ENCODE measurements at regions not wholly inside any gene's neighbourhood (a gene's known extent, or its start where the extent isn't known, plus 50 kb on each side); places are given as distances from the start of the nearest gene placed in this dataset.

DNA sequence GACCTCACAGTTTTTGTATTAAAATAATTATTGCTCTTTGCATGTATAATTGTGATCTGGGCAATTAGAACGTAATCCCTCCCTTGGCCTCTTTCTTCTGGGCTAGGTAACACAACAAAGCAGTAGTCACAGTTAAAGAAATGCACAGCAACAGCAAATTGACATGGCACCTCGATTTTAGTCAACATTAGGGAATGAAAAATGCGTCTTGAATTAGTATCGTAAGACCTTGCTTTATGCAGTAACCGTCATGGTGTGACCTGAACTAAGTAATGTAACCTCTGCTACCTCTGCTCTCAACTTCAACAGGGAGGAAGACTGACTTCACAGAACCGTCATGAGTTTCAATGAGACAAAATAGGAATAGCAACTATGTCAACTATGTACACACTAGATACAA is 265.4 kb upstream of the MAF start:
- no peak for ATAC-seq

DNA sequence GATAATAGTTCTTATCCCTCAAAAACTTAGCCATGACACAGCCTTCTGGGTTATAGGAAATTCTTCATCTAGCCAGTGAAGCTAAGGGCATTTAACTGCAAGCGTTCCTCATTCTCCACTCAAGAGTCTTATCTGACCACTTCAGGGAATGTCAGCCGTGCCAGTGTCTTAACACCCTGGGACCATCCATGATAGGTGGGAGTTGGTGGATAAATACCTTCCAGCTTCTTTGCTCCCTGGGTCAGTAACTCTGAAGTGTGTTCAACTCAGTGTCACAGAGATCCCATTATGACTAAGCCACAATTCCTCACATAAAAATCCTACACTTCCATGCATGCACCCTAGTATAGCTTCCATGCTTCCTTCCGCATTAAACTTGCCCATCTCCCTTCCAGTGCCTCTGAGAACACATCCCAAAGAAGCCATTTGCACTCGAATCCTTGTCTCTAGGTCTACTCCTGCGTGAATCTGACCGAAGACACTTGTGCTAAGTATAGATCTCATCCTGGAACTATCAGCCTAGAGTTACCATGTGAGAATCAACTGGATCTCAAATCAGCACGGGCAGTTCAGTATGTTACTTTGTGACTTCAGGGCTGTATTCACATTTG is 264.3 kb upstream of the MAF start:
- no peak for ATAC-seq

More for the DNA sequence above, 265.4 kb upstream of the MAF start:
- no peak for TF ChIP-seq TSHZ2 (CRISPR knock-in tag; IDR thresholded peaks at IDR 0.05)
- no peak for TF ChIP-seq BACH2 (CRISPR knock-in tag; IDR thresholded peaks at IDR 0.05; ENCODE audit: borderline replicate concordance)
- no peak for TF ChIP-seq ZNF565 (CRISPR knock-in tag; conservative IDR thresholded peaks at IDR 0.05; ENCODE audit: low read depth)
- TF ChIP-seq TCF4 (CRISPR knock-in tag; IDR thresholded peaks at IDR 0.05; ENCODE audit: borderline replicate concordance), result no peak
- no peak for TF ChIP-seq TOX (CRISPR knock-in tag; IDR thresholded peaks at IDR 0.05; ENCODE audit: borderline replicate concordance)
- no peak for TF ChIP-seq ZFP3 (CRISPR knock-in tag; IDR thresholded peaks at IDR 0.05)
- no peak for TF ChIP-seq ZFP30 (CRISPR knock-in tag; IDR thresholded peaks at IDR 0.05)

More for the DNA sequence above, 264.3 kb upstream of the MAF start:
- TF ChIP-seq SNAI2 (CRISPR knock-in tag; IDR thresholded peaks at IDR 0.05) (no peak), TCF4 (CRISPR knock-in tag; IDR thresholded peaks at IDR 0.05; ENCODE audit: borderline replicate concordance) (no peak), ZNF70 (CRISPR knock-in tag; IDR thresholded peaks at IDR 0.05) (no peak), ARNTL (CRISPR knock-in tag; IDR thresholded peaks at IDR 0.05; ENCODE audit: borderline replicate concordance, low read depth) (no peak), ISL1 (CRISPR knock-in tag; IDR thresholded peaks at IDR 0.05) (no peak), OSR1 (CRISPR knock-in tag; IDR thresholded peaks at IDR 0.05) (no peak), ZNF8 (CRISPR knock-in tag; IDR thresholded peaks at IDR 0.05) (no peak), ESRRG (CRISPR knock-in tag; IDR thresholded peaks at IDR 0.05) (no peak), CSDC2 (CRISPR knock-in tag; IDR thresholded peaks at IDR 0.05) (no peak), PPARA (CRISPR knock-in tag; IDR thresholded peaks at IDR 0.05; ENCODE audit: borderline replicate concordance) (no peak), RARB (CRISPR knock-in tag; IDR thresholded peaks at IDR 0.05) (no peak), GLIS3 (CRISPR knock-in tag; IDR thresholded peaks at IDR 0.05) (no peak), ZC3H10 (CRISPR knock-in tag; IDR thresholded peaks at IDR 0.05) (no peak), CREB5 (CRISPR knock-in tag; IDR thresholded peaks at IDR 0.05; ENCODE audit: low read depth) (no peak), TOX (CRISPR knock-in tag; IDR thresholded peaks at IDR 0.05; ENCODE audit: borderline replicate concordance) (no peak), ZFP30 (CRISPR knock-in tag; IDR thresholded peaks at IDR 0.05) (no peak), ZNF565 (CRISPR knock-in tag; conservative IDR thresholded peaks at IDR 0.05; ENCODE audit: low read depth) (no peak), TSHZ2 (CRISPR knock-in tag; IDR thresholded peaks at IDR 0.05) (no peak), ZFP3 (CRISPR knock-in tag; IDR thresholded peaks at IDR 0.05) (no peak)
- TF ChIP-seq, protein P1, sequence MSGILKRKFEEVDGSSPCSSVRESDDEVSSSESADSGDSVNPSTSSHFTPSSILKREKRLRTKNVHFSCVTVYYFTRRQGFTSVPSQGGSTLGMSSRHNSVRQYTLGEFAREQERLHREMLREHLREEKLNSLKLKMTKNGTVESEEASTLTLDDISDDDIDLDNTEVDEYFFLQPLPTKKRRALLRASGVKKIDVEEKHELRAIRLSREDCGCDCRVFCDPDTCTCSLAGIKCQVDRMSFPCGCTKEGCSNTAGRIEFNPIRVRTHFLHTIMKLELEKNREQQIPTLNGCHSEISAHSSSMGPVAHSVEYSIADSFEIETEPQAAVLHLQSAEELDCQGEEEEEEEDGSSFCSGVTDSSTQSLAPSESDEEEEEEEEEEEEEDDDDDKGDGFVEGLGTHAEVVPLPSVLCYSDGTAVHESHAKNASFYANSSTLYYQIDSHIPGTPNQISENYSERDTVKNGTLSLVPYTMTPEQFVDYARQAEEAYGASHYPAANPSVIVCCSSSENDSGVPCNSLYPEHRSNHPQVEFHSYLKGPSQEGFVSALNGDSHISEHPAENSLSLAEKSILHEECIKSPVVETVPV (CRISPR knock-in tag; IDR thresholded peaks at IDR 0.05), result no peak
